ENCODE measurements at regions not wholly inside any gene's neighbourhood (a gene's known extent, or its start where the extent isn't known, plus 50 kb on each side); places are given as distances from the start of the nearest gene placed in this dataset.
"Not testable (repeated sequence)": the region's sequence is repeated elsewhere in the genome, so short reads cannot be mapped to it uniquely, and the experiment has no call there.

GRCh38 chr21:19544493-19544892 lies 1140.9 kb upstream of the TMPRSS15 start:
- not testable (repeated sequence) for DNase-seq

- no peak for DNase-seq
Observed at GRCh38 chr21:19547951-19548840, 1144.6 kb upstream of the TMPRSS15 start.

- DNase-seq, result no peak
Observed at GRCh38 chr21:19553919-19554615, 1150.5 kb upstream of the TMPRSS15 start.

GRCh38 chr21:19557046-19557445 lies 1153.5 kb upstream of the TMPRSS15 start:
- DNase-seq, result no peak

GRCh38 chr21:19557488-19557887 lies 1153.9 kb upstream of the TMPRSS15 start:
- DNase-seq, result no peak

- DNase-seq, result no peak
Observed at GRCh38 chr21:19565587-19565986, 1162.0 kb upstream of the TMPRSS15 start.

- no peak for DNase-seq
Observed at GRCh38 chr21:19566975-19567374, 1163.4 kb upstream of the TMPRSS15 start.

- no peak for DNase-seq
Observed at GRCh38 chr21:19577381-19577780, 1173.8 kb upstream of the TMPRSS15 start.

GRCh38 chr21:19590044-19590443 lies 1186.5 kb upstream of the TMPRSS15 start:
- DNase-seq, result no peak

GRCh38 chr21:19603011-19603593 lies 1199.5 kb upstream of the TMPRSS15 start:
- no peak for DNase-seq

- no peak for DNase-seq
Observed at GRCh38 chr21:19608101-19608621, 1204.6 kb upstream of the TMPRSS15 start.

- no peak for DNase-seq
Observed at GRCh38 chr21:19609611-19610010, 1206.0 kb upstream of the TMPRSS15 start.

- DNase-seq, result no peak
Observed at GRCh38 chr21:19621837-19622496, 1218.4 kb upstream of the TMPRSS15 start.

- no peak for DNase-seq
Observed at GRCh38 chr21:19640964-19641363, 1237.4 kb upstream of the TMPRSS15 start.

- no peak for DNase-seq
Observed at GRCh38 chr21:19648391-19648790, 1244.8 kb upstream of the TMPRSS15 start.

GRCh38 chr21:19683492-19683891 lies 1279.9 kb upstream of the TMPRSS15 start:
- no peak for DNase-seq

GRCh38 chr21:19684328-19684727 lies 1280.7 kb upstream of the TMPRSS15 start:
- DNase-seq, result no peak

GRCh38 chr21:19692231-19692630 lies 1288.6 kb upstream of the TMPRSS15 start:
- DNase-seq, result no peak

- DNase-seq, result no peak
Observed at GRCh38 chr21:19695796-19696195, 1292.2 kb upstream of the TMPRSS15 start.

- DNase-seq, result no peak
Observed at GRCh38 chr21:19700476-19700875, 1296.9 kb upstream of the TMPRSS15 start.

GRCh38 chr21:19702726-19703125 lies 1295.5 kb upstream of the NCAM2 start:
- DNase-seq, result no peak

- DNase-seq, result no peak
Observed at GRCh38 chr21:19704832-19705231, 1293.4 kb upstream of the NCAM2 start.

- no peak for DNase-seq
Observed at GRCh38 chr21:19712441-19712840, 1285.8 kb upstream of the NCAM2 start.

All from CD4-positive, alpha-beta T cell treated with Interleukin-17A for 4 hours (primary cell).